ENCODE measurements at regions not wholly inside any gene's neighbourhood (a gene's known extent, or its start where the extent isn't known, plus 50 kb on each side); places are given as distances from the start of the nearest gene placed in this dataset.

- peaks cover 0 to 13% of the 10 kb centered on the region in 2 experiments for H3K27me3 ChIP-seq (replicated peaks in 1 of 2; ENCODE audit: control insufficient read depth in 2 of 2, extremely low read depth in 1 of 2, insufficient read depth in 2 of 2, low read length in 1 of 2)
- 100% methylated on average over 4 of the region's 6 CpGs for WGBS (ENCODE audit: insufficient coverage)
- no peak for ATAC-seq (replicated peaks in 1 of 4)
- H3K4me3 ChIP-seq (ENCODE audit: control insufficient read depth in 1 of 2, extremely low read depth in 1 of 2, low read length in 1 of 2) = no peak overlapping the region
- Mint-ChIP-seq H3K4me3 (no peak overlapping the region), H3K36me3 (no peaks in the 10 kb centered on the region), H3K27me3 (peaks cover 0 to 3% of the 10 kb centered on the region in 2 donors), H3K4me1 (no peaks in the 10 kb centered on the region), H3K27ac (no peak overlapping the region), H3K9me3 (no peaks in the 10 kb centered on the region)
- DNase-seq = no peak
- H3K9me3 ChIP-seq = no peaks in the 10 kb centered on the region
- ChIA-PET POLR2A (no interaction called here), CTCF (no interaction called here)
- no peaks in the 10 kb centered on the region for H3K36me3 ChIP-seq (ENCODE audit: control insufficient read depth in 2 of 2, extremely low read depth in 1 of 2, insufficient read depth in 1 of 2, low read length in 1 of 2)
- no peaks in the 10 kb centered on the region for H3K4me1 ChIP-seq (ENCODE audit: control insufficient read depth in 1 of 2, extremely low read depth in 1 of 2, insufficient read depth in 2 of 2, low read length in 2 of 2)
- no peak overlapping the region for H3K27ac ChIP-seq (ENCODE audit: low read length)
Observed at GRCh38 chr2:42922790-42923579, 130.6 kb upstream of the HAAO start.

DNA sequence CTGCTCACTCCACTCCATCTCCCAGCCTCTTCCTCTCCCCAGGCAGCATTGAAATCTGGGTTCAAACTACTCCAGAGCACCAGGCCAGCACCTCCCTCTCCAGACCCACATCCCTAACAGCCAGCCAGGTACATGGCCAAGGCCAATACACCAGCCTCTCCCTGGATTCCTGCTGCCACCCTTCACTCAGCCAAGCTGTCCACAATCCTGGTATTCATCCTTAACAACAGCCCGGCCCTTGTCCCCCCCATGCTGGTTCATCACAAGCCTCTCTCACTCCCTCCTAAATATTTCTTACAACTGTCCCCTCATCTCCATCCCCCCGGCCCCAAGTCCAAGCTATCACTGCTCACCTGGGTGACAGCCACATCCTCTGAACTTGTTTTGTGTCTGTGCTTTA, 129.9 kb upstream of the HAAO start:
- Histone ChIP-seq H3K27ac (ENCODE audit: low read length) (no peak overlapping the region), H3K27me3 (replicated peaks in 1 of 2; ENCODE audit: control insufficient read depth in 2 of 2, extremely low read depth in 1 of 2, insufficient read depth in 2 of 2, low read length in 1 of 2) (peaks cover 0 to 17% of the 10 kb centered on the region in 2 experiments), H3K36me3 (ENCODE audit: control insufficient read depth in 2 of 2, extremely low read depth in 1 of 2, insufficient read depth in 1 of 2, low read length in 1 of 2) (no peaks in the 10 kb centered on the region), H3K9me3 (no peaks in the 10 kb centered on the region), H3K4me3 (ENCODE audit: control insufficient read depth in 1 of 2, extremely low read depth in 1 of 2, low read length in 1 of 2) (no peak overlapping the region), H3K4me1 (ENCODE audit: control insufficient read depth in 1 of 2, extremely low read depth in 1 of 2, insufficient read depth in 2 of 2, low read length in 2 of 2) (no peaks in the 10 kb centered on the region)
- ChIA-PET POLR2A (no interaction called here), CTCF (no interaction called here)
- WGBS (ENCODE audit: insufficient coverage) = 92% methylated on average over 2 of the region's 2 CpGs
- H3K27me3 Mint-ChIP-seq = peaks cover 0 to 3% of the 10 kb centered on the region in 2 donors
- no peaks in the 10 kb centered on the region for H3K36me3 Mint-ChIP-seq
- DNase-seq (no peak), ATAC-seq (replicated peaks in 1 of 4) (no peak)
- H3K4me3 Mint-ChIP-seq = no peak overlapping the region
- no peaks in the 10 kb centered on the region for H3K4me1 Mint-ChIP-seq
- H3K27ac Mint-ChIP-seq = no peak overlapping the region
- no peaks in the 10 kb centered on the region for H3K9me3 Mint-ChIP-seq

DNA sequence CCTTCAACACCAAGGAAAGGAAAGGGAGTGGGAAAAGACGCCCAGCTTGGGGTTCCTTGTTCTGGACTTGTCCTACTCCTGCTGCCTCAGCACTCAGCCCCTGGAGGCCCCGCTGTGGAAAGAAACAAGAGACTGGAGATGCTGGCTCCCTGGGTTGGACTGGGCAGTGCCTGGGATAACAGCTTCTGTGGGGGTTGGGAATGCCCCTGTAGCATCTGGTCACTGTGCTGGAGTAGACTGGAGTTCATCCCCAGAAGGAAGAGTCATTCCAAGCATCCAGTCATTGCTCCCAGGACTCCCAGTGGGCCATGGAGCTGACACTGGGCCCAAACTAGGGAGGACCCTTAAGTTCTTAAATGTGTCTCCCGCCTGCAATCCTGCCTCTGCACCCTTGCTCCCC, 129.3 kb upstream of the HAAO start:
- H3K9me3 Mint-ChIP-seq = no peaks in the 10 kb centered on the region
- H3K27me3 ChIP-seq (replicated peaks in 1 of 2; ENCODE audit: control insufficient read depth in 2 of 2, extremely low read depth in 1 of 2, insufficient read depth in 2 of 2, low read length in 1 of 2) = peaks cover 0 to 20% of the 10 kb centered on the region in 2 experiments
- WGBS (ENCODE audit: insufficient coverage) = 94% methylated on average over 2 of the region's 3 CpGs
- H3K4me3 ChIP-seq (ENCODE audit: control insufficient read depth in 1 of 2, extremely low read depth in 1 of 2, low read length in 1 of 2) = no peak overlapping the region
- H3K27ac ChIP-seq (ENCODE audit: low read length) = no peak overlapping the region
- ChIA-PET POLR2A (no interaction called here), CTCF (no interaction called here)
- no peaks in the 10 kb centered on the region for H3K36me3 Mint-ChIP-seq
- peaks cover 0 to 3% of the 10 kb centered on the region in 2 donors for H3K27me3 Mint-ChIP-seq
- H3K9me3 ChIP-seq = no peaks in the 10 kb centered on the region
- no peak for ATAC-seq (replicated peaks in 1 of 4)
- H3K27ac Mint-ChIP-seq = no peak overlapping the region
- DNase-seq = no peak
- H3K4me1 Mint-ChIP-seq = no peaks in the 10 kb centered on the region
- no peaks in the 10 kb centered on the region for H3K36me3 ChIP-seq (ENCODE audit: control insufficient read depth in 2 of 2, extremely low read depth in 1 of 2, insufficient read depth in 1 of 2, low read length in 1 of 2)
- no peaks in the 10 kb centered on the region for H3K4me1 ChIP-seq (ENCODE audit: control insufficient read depth in 1 of 2, extremely low read depth in 1 of 2, insufficient read depth in 2 of 2, low read length in 2 of 2)
- H3K4me3 Mint-ChIP-seq = no peak overlapping the region

DNA sequence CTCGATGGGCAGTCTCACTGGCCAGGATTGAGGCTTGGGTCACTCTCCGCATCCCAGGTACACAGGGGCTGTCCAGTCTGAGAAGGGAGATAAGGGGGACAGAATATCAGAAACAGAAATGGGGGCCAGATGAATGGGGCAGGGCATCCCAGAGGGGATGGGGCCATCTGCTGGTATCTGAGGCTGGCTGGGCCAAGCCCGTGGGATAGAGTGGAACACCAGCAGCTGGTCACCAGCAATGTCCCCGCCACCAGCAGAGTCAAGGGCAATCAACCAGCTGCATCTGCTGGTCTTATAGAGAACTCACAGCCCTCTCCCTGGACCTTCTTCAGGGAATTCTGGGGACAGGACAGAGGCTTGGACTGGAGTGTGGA, 128.8 kb upstream of the HAAO start:
- Mint-ChIP-seq H3K27me3 (peaks cover 0 to 3% of the 10 kb centered on the region in 2 donors), H3K4me3 (no peak overlapping the region), H3K36me3 (no peaks in the 10 kb centered on the region), H3K4me1 (no peaks in the 10 kb centered on the region), H3K27ac (no peak overlapping the region), H3K9me3 (no peaks in the 10 kb centered on the region)
- Histone ChIP-seq H3K4me1 (ENCODE audit: control insufficient read depth in 1 of 2, extremely low read depth in 1 of 2, insufficient read depth in 2 of 2, low read length in 2 of 2) (no peaks in the 10 kb centered on the region), H3K27me3 (replicated peaks in 1 of 2; ENCODE audit: control insufficient read depth in 2 of 2, extremely low read depth in 1 of 2, insufficient read depth in 2 of 2, low read length in 1 of 2) (peaks cover 0 to 22% of the 10 kb centered on the region in 2 experiments), H3K9me3 (no peaks in the 10 kb centered on the region), H3K27ac (ENCODE audit: low read length) (no peak overlapping the region), H3K4me3 (ENCODE audit: control insufficient read depth in 1 of 2, extremely low read depth in 1 of 2, low read length in 1 of 2) (no peak overlapping the region), H3K36me3 (ENCODE audit: control insufficient read depth in 2 of 2, extremely low read depth in 1 of 2, insufficient read depth in 1 of 2, low read length in 1 of 2) (no peaks in the 10 kb centered on the region)
- ChIA-PET CTCF (no interaction called here), POLR2A (no interaction called here)
- DNase-seq (no peak), ATAC-seq (replicated peaks in 1 of 4) (no peak)
- WGBS (ENCODE audit: insufficient coverage) = 58% methylated on average over 4 of the region's 4 CpGs

DNA sequence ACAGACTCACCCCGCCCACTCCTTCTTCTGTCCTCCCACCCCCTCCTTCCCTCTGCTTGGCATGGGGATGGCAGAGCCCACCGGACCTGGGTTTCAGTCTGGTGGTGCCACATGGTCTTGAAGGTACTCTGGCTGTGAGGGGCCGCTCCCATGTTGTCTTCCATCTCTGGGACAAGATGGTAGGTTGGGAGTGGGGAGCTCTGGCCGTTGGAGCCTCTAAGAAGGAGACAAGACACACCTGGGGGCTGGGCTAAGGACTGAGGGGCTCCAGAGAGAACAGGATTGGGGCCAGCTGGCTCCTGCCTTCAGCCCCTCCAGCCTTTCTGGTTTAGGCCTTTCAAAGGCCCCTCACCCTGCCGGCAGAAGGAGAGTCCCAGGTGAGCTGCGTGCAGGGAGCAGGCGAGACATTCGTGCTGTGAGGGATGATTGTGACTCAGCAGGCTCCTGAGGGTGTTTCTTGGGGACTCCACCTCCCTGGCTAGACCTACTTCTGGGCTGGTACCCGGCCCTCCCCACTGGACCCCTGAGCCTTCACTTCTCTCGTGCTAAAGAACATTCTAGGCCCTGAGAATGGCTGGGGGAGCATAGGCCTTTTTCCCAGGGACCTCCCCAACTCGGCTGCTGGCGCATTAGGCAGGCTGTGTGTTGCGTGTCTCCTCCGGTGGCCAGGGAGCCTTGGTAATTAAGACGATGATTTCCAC, 128.2 kb upstream of the HAAO start:
- DNase-seq (no peak), ATAC-seq (replicated peaks in 1 of 4) (no peak)
- Histone ChIP-seq H3K9me3 (no peaks in the 10 kb centered on the region), H3K27ac (ENCODE audit: low read length) (no peak overlapping the region), H3K36me3 (ENCODE audit: control insufficient read depth in 2 of 2, extremely low read depth in 1 of 2, insufficient read depth in 1 of 2, low read length in 1 of 2) (no peaks in the 10 kb centered on the region), H3K4me3 (ENCODE audit: control insufficient read depth in 1 of 2, extremely low read depth in 1 of 2, low read length in 1 of 2) (no peak overlapping the region), H3K4me1 (ENCODE audit: control insufficient read depth in 1 of 2, extremely low read depth in 1 of 2, insufficient read depth in 2 of 2, low read length in 2 of 2) (no peaks in the 10 kb centered on the region), H3K27me3 (replicated peaks in 1 of 2; ENCODE audit: control insufficient read depth in 2 of 2, extremely low read depth in 1 of 2, insufficient read depth in 2 of 2, low read length in 1 of 2) (peaks cover 0 to 22% of the 10 kb centered on the region in 2 experiments)
- Mint-ChIP-seq H3K36me3 (no peaks in the 10 kb centered on the region), H3K4me1 (no peaks in the 10 kb centered on the region), H3K9me3 (no peaks in the 10 kb centered on the region), H3K4me3 (no peak overlapping the region), H3K27ac (no peak overlapping the region), H3K27me3 (peaks cover 0 to 3% of the 10 kb centered on the region in 2 donors)
- POLR2A ChIA-PET = no interaction called here
- CTCF ChIA-PET = no interaction called here
- 86% methylated on average over 9 of the region's 15 CpGs for WGBS (ENCODE audit: insufficient coverage)

GRCh38 chr2:42918671-42919318, 126.4 kb upstream of the HAAO start:
- ChIA-PET POLR2A (no interaction called here), CTCF (interaction anchor here in 1 of 2 donors (0.5 kb wide), 1 partner anchor 574 kb away, joined by 3 read pairs; no protein-coding TSS in a partner anchor)
- no peaks in the 10 kb centered on the region for H3K36me3 Mint-ChIP-seq
- H3K4me3 Mint-ChIP-seq = no peak overlapping the region
- Histone ChIP-seq H3K9me3 (no peaks in the 10 kb centered on the region), H3K27me3 (replicated peaks in 1 of 2; ENCODE audit: control insufficient read depth in 2 of 2, extremely low read depth in 1 of 2, insufficient read depth in 2 of 2, low read length in 1 of 2) (peaks cover 0 to 16% of the 10 kb centered on the region in 2 experiments), H3K27ac (ENCODE audit: low read length) (no peak overlapping the region), H3K4me3 (ENCODE audit: control insufficient read depth in 1 of 2, extremely low read depth in 1 of 2, low read length in 1 of 2) (no peak overlapping the region), H3K36me3 (ENCODE audit: control insufficient read depth in 2 of 2, extremely low read depth in 1 of 2, insufficient read depth in 1 of 2, low read length in 1 of 2) (no peaks in the 10 kb centered on the region), H3K4me1 (ENCODE audit: control insufficient read depth in 1 of 2, extremely low read depth in 1 of 2, insufficient read depth in 2 of 2, low read length in 2 of 2) (no peaks in the 10 kb centered on the region)
- peaks cover 0 to under 1% (median 0%) of the 10 kb centered on the region in 3 donors for H3K4me1 Mint-ChIP-seq
- H3K27me3 Mint-ChIP-seq = peaks cover 0 to 3% of the 10 kb centered on the region in 2 donors
- H3K9me3 Mint-ChIP-seq = no peaks in the 10 kb centered on the region
- WGBS (ENCODE audit: insufficient coverage) = 87% methylated on average over 3 of the region's 9 CpGs
- ATAC-seq (replicated peaks in 1 of 4) = no peak
- no peak for DNase-seq
- no peak overlapping the region for H3K27ac Mint-ChIP-seq

Measured in T-cell (primary cell).